HEK293 (cell line): ENCODE measurements at regions not wholly inside any gene's neighbourhood (a gene's known extent, or its start where the extent isn't known, plus 50 kb on each side); places are given as distances from the start of the nearest gene placed in this dataset.

Experiments used
- BCL11A ChIP-seq: fragments of 450-650 bp; formaldehyde crosslinking; IDR thresholded peaks from 2 replicates; pipeline ENCODE4 v1.5.1; 2016; ENCODE audit warnings: low read depth, missing biosample characterization, missing genetic modification characterization
- YY1 ChIP-seq: fragments of 450-650 bp; formaldehyde crosslinking; IDR thresholded peaks from 2 replicates; pipeline ENCODE4 v1.5.1; 2018; ENCODE audit warnings: missing biosample characterization, missing genetic modification characterization
- ZNF138 ChIP-seq: fragments of 450-650 bp; formaldehyde crosslinking; IDR thresholded peaks from 2 replicates; pipeline ENCODE4 v1.5.1; 2016; ENCODE audit warnings: missing biosample characterization, missing genetic modification characterization, borderline replicate concordance
- ZNF169 ChIP-seq: fragments of 450-650 bp; formaldehyde crosslinking; IDR thresholded peaks from 2 replicates; pipeline ENCODE4 v1.5.1; 2016; ENCODE audit warnings: missing biosample characterization, missing genetic modification characterization
- ZNF24 ChIP-seq: fragments of 450-650 bp; formaldehyde crosslinking; IDR thresholded peaks from 2 replicates; pipeline ENCODE4 v1.5.1; 2016; ENCODE audit warnings: missing biosample characterization, missing genetic modification characterization
- ZNF335 ChIP-seq: fragments of 450-650 bp; formaldehyde crosslinking; conservative IDR thresholded peaks from 2 replicates; pipeline ENCODE4 v1.5.1; 2016; ENCODE audit warnings: missing biosample characterization, missing genetic modification characterization
- ZNF404 ChIP-seq: fragments of 450-650 bp; formaldehyde crosslinking; IDR thresholded peaks from 2 replicates; pipeline ENCODE4 v1.5.1; 2017; ENCODE audit warnings: missing biosample characterization, missing genetic modification characterization
- ZNF555 ChIP-seq: fragments of 450-650 bp; formaldehyde crosslinking; conservative IDR thresholded peaks from 2 replicates; pipeline ENCODE4 v1.5.1; 2017; ENCODE audit warnings: missing biosample characterization, mild to moderate bottlenecking, missing genetic modification characterization, inconsistent platforms
- ZNF785 ChIP-seq: fragments of 450-650 bp; formaldehyde crosslinking; IDR thresholded peaks from 2 replicates; pipeline ENCODE4 v1.5.1; 2016; ENCODE audit warnings: missing biosample characterization, missing genetic modification characterization
- ZSCAN16 ChIP-seq: fragments of 450-650 bp; formaldehyde crosslinking; IDR thresholded peaks from 2 replicates; pipeline ENCODE4 v1.5.1; 2016; ENCODE audit warnings: missing biosample characterization, missing genetic modification characterization
- ZSCAN30 ChIP-seq: fragments of 450-650 bp; IDR thresholded peaks from 2 replicates; pipeline ENCODE4 v1.5.1; 2018; ENCODE audit warnings: missing biosample characterization, mild to moderate bottlenecking, missing genetic modification characterization, moderate library complexity
- TF ChIP-seq, protein P1 (sequence below): fragments of 450-650 bp; formaldehyde crosslinking; IDR thresholded peaks from 2 replicates; pipeline ENCODE4 v1.5.1; 2016; ENCODE audit warnings: missing biosample characterization, missing genetic modification characterization
- TF ChIP-seq, protein P2 (sequence below): fragments of 450-650 bp; formaldehyde crosslinking; IDR thresholded peaks from 2 replicates; pipeline ENCODE4 v1.5.0; 2017; ENCODE audit warnings: missing biosample characterization, missing genetic modification characterization, borderline replicate concordance

DNA sequence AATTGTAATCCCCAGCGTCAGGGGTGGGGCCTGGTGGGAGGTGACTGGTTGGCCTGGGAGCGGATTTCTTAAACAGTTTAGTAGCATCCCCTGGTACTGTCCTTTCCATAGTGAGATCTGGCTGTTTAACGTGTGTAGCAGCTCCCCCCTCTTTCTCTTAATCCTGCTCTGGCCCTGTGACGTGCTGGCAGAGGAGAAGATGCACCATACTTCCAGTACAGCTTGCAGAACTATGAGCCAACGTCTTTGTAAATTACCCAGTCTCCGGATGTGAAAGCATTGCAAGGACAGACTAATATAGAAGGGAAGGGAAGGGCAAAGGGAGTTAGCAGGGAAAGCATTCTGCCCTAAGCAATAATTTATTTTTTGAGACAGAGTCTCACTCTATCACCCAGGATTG lies 83.9 kb downstream of the RMI2 start:
- TF ChIP-seq ZNF555 (tag by site-specific recombination) = no peak
- TF ChIP-seq, protein P1, sequence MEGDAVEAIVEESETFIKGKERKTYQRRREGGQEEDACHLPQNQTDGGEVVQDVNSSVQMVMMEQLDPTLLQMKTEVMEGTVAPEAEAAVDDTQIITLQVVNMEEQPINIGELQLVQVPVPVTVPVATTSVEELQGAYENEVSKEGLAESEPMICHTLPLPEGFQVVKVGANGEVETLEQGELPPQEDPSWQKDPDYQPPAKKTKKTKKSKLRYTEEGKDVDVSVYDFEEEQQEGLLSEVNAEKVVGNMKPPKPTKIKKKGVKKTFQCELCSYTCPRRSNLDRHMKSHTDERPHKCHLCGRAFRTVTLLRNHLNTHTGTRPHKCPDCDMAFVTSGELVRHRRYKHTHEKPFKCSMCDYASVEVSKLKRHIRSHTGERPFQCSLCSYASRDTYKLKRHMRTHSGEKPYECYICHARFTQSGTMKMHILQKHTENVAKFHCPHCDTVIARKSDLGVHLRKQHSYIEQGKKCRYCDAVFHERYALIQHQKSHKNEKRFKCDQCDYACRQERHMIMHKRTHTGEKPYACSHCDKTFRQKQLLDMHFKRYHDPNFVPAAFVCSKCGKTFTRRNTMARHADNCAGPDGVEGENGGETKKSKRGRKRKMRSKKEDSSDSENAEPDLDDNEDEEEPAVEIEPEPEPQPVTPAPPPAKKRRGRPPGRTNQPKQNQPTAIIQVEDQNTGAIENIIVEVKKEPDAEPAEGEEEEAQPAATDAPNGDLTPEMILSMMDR (tag by site-specific recombination) = no peak
- no peak for TF ChIP-seq ZSCAN30 (tag by site-specific recombination)
- no peak for TF ChIP-seq ZNF169
- no peak for TF ChIP-seq YY1 (tag by site-specific recombination)
- TF ChIP-seq ZNF335 = no peak
- TF ChIP-seq ZNF404 (tag by site-specific recombination) = no peak
- TF ChIP-seq ZSCAN16 = no peak
- TF ChIP-seq ZNF785 (tag by site-specific recombination) = no peak
- no peak for TF ChIP-seq ZNF24 (tag by site-specific recombination)
- TF ChIP-seq, protein P2, sequence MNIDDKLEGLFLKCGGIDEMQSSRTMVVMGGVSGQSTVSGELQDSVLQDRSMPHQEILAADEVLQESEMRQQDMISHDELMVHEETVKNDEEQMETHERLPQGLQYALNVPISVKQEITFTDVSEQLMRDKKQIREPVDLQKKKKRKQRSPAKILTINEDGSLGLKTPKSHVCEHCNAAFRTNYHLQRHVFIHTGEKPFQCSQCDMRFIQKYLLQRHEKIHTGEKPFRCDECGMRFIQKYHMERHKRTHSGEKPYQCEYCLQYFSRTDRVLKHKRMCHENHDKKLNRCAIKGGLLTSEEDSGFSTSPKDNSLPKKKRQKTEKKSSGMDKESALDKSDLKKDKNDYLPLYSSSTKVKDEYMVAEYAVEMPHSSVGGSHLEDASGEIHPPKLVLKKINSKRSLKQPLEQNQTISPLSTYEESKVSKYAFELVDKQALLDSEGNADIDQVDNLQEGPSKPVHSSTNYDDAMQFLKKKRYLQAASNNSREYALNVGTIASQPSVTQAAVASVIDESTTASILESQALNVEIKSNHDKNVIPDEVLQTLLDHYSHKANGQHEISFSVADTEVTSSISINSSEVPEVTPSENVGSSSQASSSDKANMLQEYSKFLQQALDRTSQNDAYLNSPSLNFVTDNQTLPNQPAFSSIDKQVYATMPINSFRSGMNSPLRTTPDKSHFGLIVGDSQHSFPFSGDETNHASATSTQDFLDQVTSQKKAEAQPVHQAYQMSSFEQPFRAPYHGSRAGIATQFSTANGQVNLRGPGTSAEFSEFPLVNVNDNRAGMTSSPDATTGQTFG (tag by site-specific recombination) = no peak
- no peak for TF ChIP-seq BCL11A (tag by site-specific recombination)
- no peak for TF ChIP-seq ZNF138 (tag by site-specific recombination)
